Sigmoid colon (tissue), 3 donors: ENCODE measurements at regions not wholly inside any gene's neighbourhood (a gene's known extent, or its start where the extent isn't known, plus 50 kb on each side); places are given as distances from the start of the nearest gene placed in this dataset.

Source experiments
- POLR2A ChIP-seq, 2 donors: fragments of 450-650 bp; IDR thresholded peaks; one replicate each; pipeline ENCODE4 v1.6.1; 2016; ENCODE audit warnings: antibody characterized with exemption in 2 of 2, mild to moderate bottlenecking in 2 of 2, moderate library complexity in 2 of 2
- TF ChIP-seq, protein P1 (sequence below), 4 experiments: fragments of 450-650 bp in 3 of 4; fragments of 200-600 bp in 1 of 4; IDR thresholded peaks; one replicate each; pipeline ENCODE4 v1.5.1; 2016 to 2019; ENCODE audit warnings: antibody characterized with exemption in 4 of 4, mild to moderate bottlenecking in 3 of 4, moderate library complexity in 2 of 4

- no peak for TF ChIP-seq POLR2A (IDR thresholded peaks at IDR 0.05)
- TF ChIP-seq, protein P1, sequence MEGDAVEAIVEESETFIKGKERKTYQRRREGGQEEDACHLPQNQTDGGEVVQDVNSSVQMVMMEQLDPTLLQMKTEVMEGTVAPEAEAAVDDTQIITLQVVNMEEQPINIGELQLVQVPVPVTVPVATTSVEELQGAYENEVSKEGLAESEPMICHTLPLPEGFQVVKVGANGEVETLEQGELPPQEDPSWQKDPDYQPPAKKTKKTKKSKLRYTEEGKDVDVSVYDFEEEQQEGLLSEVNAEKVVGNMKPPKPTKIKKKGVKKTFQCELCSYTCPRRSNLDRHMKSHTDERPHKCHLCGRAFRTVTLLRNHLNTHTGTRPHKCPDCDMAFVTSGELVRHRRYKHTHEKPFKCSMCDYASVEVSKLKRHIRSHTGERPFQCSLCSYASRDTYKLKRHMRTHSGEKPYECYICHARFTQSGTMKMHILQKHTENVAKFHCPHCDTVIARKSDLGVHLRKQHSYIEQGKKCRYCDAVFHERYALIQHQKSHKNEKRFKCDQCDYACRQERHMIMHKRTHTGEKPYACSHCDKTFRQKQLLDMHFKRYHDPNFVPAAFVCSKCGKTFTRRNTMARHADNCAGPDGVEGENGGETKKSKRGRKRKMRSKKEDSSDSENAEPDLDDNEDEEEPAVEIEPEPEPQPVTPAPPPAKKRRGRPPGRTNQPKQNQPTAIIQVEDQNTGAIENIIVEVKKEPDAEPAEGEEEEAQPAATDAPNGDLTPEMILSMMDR (IDR thresholded peaks at IDR 0.05), result no peak
Measured at GRCh38 chr6:132053511-132053910, 102.3 kb upstream of the CCN2 start.
